OCI-LY7 (cell line): ENCODE measurements at regions not wholly inside any gene's neighbourhood (a gene's known extent, or its start where the extent isn't known, plus 50 kb on each side); places are given as distances from the start of the nearest gene placed in this dataset.

Experiments
- BruUV-seq: library from RNA; stranded (reverse); fragments of 400-500 nt; replicated peaks from 2 replicates; lab custom pipeline; 2021; lab: Mats Ljungman, UMichigan
- CTCF ChIA-PET: fragments of 300-600 bp; sonication (Branson Sonifier 250); formaldehyde crosslinking; loops from one replicate; lab custom pipeline; 2022; ENCODE audit warnings: antibody characterized with exemption; ENCODE audit not compliant: unreplicated experiment; lab: Charles Lee
- POLR2A ChIA-PET: fragments of 300-600 bp; sonication (Branson Sonifier 250); formaldehyde crosslinking; loops from one replicate; lab custom pipeline; 2022; ENCODE audit warnings: antibody characterized with exemption; lab: Charles Lee
- DNase-seq: peaks from one replicate; pipeline ENCODE4 v3.0.0-alpha.2; 2015; ENCODE audit warnings: low spot score
- H2AFZ ChIP-seq: fragments of 200-600 bp; sonication (generic), shearing (Covaris generic); 2 replicates; pipeline ENCODE4 v1.6.1; 2014; ENCODE audit warnings: mild to moderate bottlenecking, antibody characterized with exemption, low read length, moderate library complexity
- H3K27ac ChIP-seq: fragments of 200-600 bp; sonication (generic); 2 replicates; pipeline ENCODE4 v1.5.1; 2014; ENCODE audit warnings: mixed run types, low read depth, mild to moderate bottlenecking, moderate library complexity, low read length, inconsistent platforms; ENCODE audit not compliant: poor library complexity, severe bottlenecking
- H3K36me3 ChIP-seq: fragments of 200-600 bp; sonication (generic); 2 replicates; pipeline ENCODE4 v1.6.1; 2014; ENCODE audit warnings: mild to moderate bottlenecking, antibody characterized with exemption, low read length, moderate library complexity, mixed read lengths; ENCODE audit not compliant: insufficient read depth
- H3K4me1 ChIP-seq: fragments of 200-600 bp; sonication (generic); 2 replicates; pipeline ENCODE4 v1.5.1; 2014; ENCODE audit warnings: mild to moderate bottlenecking, low read length; ENCODE audit not compliant: insufficient read depth, poor library complexity, severe bottlenecking
- H3K4me2 ChIP-seq: fragments of 200-600 bp; sonication (generic); 2 replicates; pipeline ENCODE4 v1.6.1; 2014; ENCODE audit warnings: mild to moderate bottlenecking, low read length
- H3K4me3 ChIP-seq: fragments of 200-600 bp; sonication (generic); 2 replicates; pipeline ENCODE4 v1.5.1; 2014; ENCODE audit warnings: mild to moderate bottlenecking, low read depth, low read length; ENCODE audit not compliant: poor library complexity, severe bottlenecking
- H3K79me2 ChIP-seq: fragments of 200-600 bp; sonication (generic); 2 replicates; pipeline ENCODE4 v1.6.1; 2016; ENCODE audit warnings: low read depth, mild to moderate bottlenecking, low read length, moderate library complexity, mixed read lengths; ENCODE audit not compliant: insufficient read depth
- H3K9me2 ChIP-seq: fragments of 200-600 bp; sonication (generic); 2 replicates; pipeline ENCODE4 v1.6.1; 2016; ENCODE audit warnings: mild to moderate bottlenecking, low read length, mixed read lengths; ENCODE audit not compliant: insufficient read depth
- H3K9me3 ChIP-seq: fragments of 200-600 bp; sonication (generic); 2 replicates; pipeline ENCODE4 v1.6.1; 2014; ENCODE audit warnings: mild to moderate bottlenecking, mixed run types, low read length, mixed read lengths
- H4K20me1 ChIP-seq: fragments of 200-600 bp; sonication (generic); 2 replicates; pipeline ENCODE4 v1.6.1; 2014; ENCODE audit warnings: mild to moderate bottlenecking, antibody characterized with exemption, low read length, moderate library complexity, mixed read lengths; ENCODE audit not compliant: insufficient read depth
- EZH2phosphoT487 ChIP-seq: fragments of 200-600 bp; sonication (generic); IDR thresholded peaks from 2 replicates; pipeline ENCODE4 v1.6.1; 2018; ENCODE audit warnings: low read depth, borderline replicate concordance, mild to moderate bottlenecking, mixed run types, antibody characterized with exemption, low read length, moderate library complexity, mixed read lengths
- intact Hi-C: fragments of 100-400 bp; cut with micrococcal nuclease; formaldehyde crosslinking; loops from one replicate; pipeline ENCODE4 v1.10.0; 2022; ENCODE audit not compliant: unreplicated experiment
- TF ChIP-seq, protein P1 (sequence below): fragments of 200-600 bp; sonication (generic); conservative IDR thresholded peaks from 2 replicates; pipeline ENCODE4 v1.5.1; 2014; ENCODE audit warnings: mild to moderate bottlenecking, antibody characterized with exemption, low read length, moderate library complexity, mixed read lengths

DNA sequence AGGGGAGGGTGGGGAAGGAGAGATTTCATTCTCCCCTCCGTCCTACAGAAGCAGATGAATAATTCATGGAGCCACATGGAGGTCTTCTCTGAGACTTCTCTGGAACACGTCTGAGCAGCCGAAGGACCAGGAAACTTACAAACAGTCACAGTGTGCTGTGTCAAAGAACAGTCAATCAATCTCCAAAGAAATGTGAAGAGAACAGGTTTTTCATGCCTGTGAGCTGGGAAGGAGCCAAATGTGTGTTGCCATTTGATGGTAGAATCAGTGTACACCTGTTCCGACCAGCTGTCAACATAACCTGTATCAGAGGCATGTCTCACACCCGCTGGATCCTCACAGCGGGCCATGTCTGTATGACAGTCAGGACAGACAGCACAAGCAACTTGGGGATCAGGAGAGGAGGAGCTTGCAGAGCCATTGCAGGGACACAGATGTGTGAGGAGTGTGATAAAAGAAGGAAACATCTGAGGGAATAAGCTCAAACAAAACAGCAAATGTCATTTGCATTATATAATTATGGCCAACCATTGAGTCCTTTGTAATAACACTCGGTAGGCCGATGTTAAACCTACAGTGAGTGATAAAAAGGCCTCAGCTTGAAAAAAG, 298.5 kb downstream of the EN1 start:
- ChIA-PET CTCF (interaction anchor here (0.6 to 0.9 kb wide), 2 partner anchors 69 to 629 kb away, joined by 4 to 11 read pairs; no protein-coding TSS in a partner anchor), POLR2A (interaction anchor here (0.6 to 0.7 kb wide), 2 partner anchors 58 to 1858 kb away, joined by 3 read pairs; no protein-coding TSS in a partner anchor)
- H3K36me3 ChIP-seq, result no peaks in the 10 kb centered on the region
- no peaks in the 10 kb centered on the region for H3K9me2 ChIP-seq
- H3K9me3 ChIP-seq, result no peaks in the 10 kb centered on the region
- no TSS peak for BruUV-seq
- H4K20me1 ChIP-seq, result no peaks in the 10 kb centered on the region
- DNase-seq, result no peak
- H3K4me3 ChIP-seq, result no peak overlapping the region
- no peaks in the 10 kb centered on the region for H3K4me1 ChIP-seq
- no peak overlapping the region for H3K27ac ChIP-seq
- H3K4me2 ChIP-seq, result no peak overlapping the region
- TF ChIP-seq, protein P1, sequence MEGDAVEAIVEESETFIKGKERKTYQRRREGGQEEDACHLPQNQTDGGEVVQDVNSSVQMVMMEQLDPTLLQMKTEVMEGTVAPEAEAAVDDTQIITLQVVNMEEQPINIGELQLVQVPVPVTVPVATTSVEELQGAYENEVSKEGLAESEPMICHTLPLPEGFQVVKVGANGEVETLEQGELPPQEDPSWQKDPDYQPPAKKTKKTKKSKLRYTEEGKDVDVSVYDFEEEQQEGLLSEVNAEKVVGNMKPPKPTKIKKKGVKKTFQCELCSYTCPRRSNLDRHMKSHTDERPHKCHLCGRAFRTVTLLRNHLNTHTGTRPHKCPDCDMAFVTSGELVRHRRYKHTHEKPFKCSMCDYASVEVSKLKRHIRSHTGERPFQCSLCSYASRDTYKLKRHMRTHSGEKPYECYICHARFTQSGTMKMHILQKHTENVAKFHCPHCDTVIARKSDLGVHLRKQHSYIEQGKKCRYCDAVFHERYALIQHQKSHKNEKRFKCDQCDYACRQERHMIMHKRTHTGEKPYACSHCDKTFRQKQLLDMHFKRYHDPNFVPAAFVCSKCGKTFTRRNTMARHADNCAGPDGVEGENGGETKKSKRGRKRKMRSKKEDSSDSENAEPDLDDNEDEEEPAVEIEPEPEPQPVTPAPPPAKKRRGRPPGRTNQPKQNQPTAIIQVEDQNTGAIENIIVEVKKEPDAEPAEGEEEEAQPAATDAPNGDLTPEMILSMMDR, result no peak
- no peak for TF ChIP-seq EZH2phosphoT487
- H2AFZ ChIP-seq, result no peak overlapping the region
- no peaks in the 10 kb centered on the region for H3K79me2 ChIP-seq
- intact Hi-C loops, result no loop called here

DNA sequence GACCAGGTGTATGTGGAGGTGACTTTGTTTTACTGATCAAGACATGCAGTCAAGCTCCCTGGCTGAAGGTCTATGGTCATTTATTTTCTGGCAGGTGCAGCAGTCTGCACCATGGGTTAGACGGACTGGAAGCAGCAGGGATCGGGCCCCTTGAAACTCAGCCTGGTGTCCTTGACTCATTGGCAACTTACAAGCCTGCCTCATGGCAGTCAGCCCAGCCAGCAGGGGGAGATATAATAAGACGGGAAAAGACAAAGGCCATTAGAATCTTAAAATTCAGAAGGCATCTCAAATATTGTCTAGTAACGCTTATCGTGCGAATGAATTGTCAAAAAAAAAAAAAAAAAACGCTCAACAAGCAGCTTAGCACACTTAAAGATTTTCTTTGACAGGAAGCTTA, 308.2 kb downstream of the EN1 start:
- no peaks in the 10 kb centered on the region for H3K9me2 ChIP-seq
- no peaks in the 10 kb centered on the region for H3K79me2 ChIP-seq
- no peak overlapping the region for H3K4me2 ChIP-seq
- BruUV-seq, result no TSS peak
- H3K9me3 ChIP-seq, result no peaks in the 10 kb centered on the region
- H2AFZ ChIP-seq, result no peak overlapping the region
- DNase-seq, result peak; percentile 12
- H3K36me3 ChIP-seq, result no peaks in the 10 kb centered on the region
- no peak overlapping the region for H3K27ac ChIP-seq
- H3K4me3 ChIP-seq, result no peak overlapping the region
- no peaks in the 10 kb centered on the region for H4K20me1 ChIP-seq
- intact Hi-C loops, result no loop called here
- CTCF ChIA-PET, result interaction anchor here (0.6 kb wide), 1 partner anchor 43 kb away, joined by 3 read pairs; no protein-coding TSS in a partner anchor
- H3K4me1 ChIP-seq, result peaks cover 10% of the 10 kb centered on the region
- TF ChIP-seq EZH2phosphoT487, result no peak
- TF ChIP-seq, protein P1, result peak; percentile 67
- POLR2A ChIA-PET, result interaction anchor here (0.6 kb wide), 2 partner anchors 110 to 1530 kb away, joined by 3 to 6 read pairs; no protein-coding TSS in a partner anchor

DNA sequence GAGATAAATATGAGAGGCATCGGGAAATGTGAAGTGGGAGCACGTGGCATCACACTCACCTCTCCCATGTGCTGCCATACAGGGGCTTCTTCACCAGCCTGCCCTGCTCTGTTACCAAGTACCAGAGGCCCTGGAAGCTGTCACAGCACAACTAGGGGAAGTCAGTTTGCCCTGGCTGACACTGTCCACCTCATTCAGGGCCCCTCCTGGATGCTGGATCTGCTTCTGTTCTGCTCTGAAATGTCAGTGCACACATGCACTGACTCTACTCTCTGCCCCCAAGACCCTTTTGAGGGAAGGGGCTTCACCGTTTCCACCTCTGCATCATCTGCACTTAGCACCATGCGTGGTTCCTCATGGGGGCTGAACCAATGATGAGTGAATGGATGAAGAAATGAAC, 311.1 kb downstream of the EN1 start:
- Histone ChIP-seq H3K4me2 (no peak overlapping the region), H2AFZ (no peak overlapping the region), H3K4me3 (no peak overlapping the region), H3K36me3 (no peaks in the 10 kb centered on the region), H3K27ac (no peak overlapping the region), H4K20me1 (no peaks in the 10 kb centered on the region), H3K9me3 (no peaks in the 10 kb centered on the region), H3K9me2 (no peaks in the 10 kb centered on the region), H3K79me2 (no peaks in the 10 kb centered on the region), H3K4me1 (peaks cover 10% of the 10 kb centered on the region)
- POLR2A ChIA-PET, result no interaction called here
- no peak for DNase-seq
- intact Hi-C loops, result no loop called here
- CTCF ChIA-PET, result no interaction called here
- BruUV-seq, result no TSS peak
- TF ChIP-seq EZH2phosphoT487, result no peak
- TF ChIP-seq, protein P1, result no peak
